ENCODE measurements at regions not wholly inside any gene's neighbourhood (a gene's known extent, or its start where the extent isn't known, plus 50 kb on each side); places are given as distances from the start of the nearest gene placed in this dataset.

DNA sequence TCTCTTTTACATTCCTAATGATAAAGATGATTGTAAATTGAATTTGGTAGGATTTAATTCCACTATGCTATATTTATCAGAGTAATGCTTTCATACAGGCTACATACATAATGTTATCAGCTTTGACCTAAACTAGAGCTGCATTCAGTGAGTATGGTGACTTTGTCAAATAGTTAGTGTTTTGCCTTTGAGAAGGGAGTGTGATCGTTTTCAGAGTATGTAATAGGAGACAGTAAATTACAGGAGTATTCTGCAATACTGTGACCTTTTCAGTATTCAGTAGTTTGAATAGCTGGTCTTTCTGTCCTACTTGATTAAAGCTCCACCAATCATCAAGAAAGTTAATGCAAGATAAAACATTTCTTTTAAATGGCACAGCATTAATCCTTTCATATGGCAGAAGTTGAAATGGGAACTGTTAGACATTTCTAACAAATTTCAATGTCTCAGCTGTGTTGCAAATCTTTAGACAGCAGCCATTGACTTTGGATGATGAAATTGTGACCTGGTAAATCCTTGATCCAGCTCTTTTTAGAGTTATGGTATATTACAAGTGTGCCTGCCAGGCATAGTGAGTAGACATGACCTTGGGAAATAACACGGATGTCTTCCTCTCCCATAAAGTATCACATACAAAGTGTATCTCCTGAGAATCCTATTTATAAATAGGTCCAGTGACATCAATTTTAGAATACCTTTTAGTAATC, 455.3 kb downstream of the KCTD8 start:
- TF ChIP-seq EZH2 (IDR thresholded peaks at IDR 0.05) (no peak), POLR2AphosphoS5 (IDR thresholded peaks at IDR 0.05; ENCODE audit: borderline replicate concordance, low read depth, low read length) (no peak), FOXP2 (optimal IDR thresholded peaks at IDR 0.05; ENCODE audit: control extremely low read depth, extremely low read length, insufficient read depth) (no peak)

Measured in SK-N-MC (cell line).